ENCODE measurements at regions not wholly inside any gene's neighbourhood (a gene's known extent, or its start where the extent isn't known, plus 50 kb on each side); places are given as distances from the start of the nearest gene placed in this dataset.

DNA sequence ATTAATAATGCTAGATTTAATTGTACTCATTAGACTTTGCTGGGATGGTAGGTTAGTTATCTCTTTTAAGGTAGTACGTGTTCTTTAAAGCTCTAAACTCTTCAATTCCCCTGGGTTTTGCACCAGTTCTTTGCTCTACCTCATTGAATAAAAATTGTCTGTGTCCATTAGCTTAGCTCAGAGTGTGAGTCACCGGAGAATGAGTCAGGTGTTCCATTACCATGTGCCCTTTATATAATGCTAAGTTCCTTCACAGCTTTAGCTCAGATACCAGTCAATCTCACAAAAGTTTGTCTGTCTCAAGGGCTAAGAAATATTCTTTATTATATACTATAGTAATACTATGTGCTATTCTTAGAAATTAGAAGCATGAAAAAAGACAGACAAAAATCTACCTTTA, 339.4 kb downstream of the PRELID2 start:
- FAIRE-seq (no peak), DNase-seq (ENCODE audit: insufficient read length, low spot score) (no peak)
- TF ChIP-seq, protein P1, sequence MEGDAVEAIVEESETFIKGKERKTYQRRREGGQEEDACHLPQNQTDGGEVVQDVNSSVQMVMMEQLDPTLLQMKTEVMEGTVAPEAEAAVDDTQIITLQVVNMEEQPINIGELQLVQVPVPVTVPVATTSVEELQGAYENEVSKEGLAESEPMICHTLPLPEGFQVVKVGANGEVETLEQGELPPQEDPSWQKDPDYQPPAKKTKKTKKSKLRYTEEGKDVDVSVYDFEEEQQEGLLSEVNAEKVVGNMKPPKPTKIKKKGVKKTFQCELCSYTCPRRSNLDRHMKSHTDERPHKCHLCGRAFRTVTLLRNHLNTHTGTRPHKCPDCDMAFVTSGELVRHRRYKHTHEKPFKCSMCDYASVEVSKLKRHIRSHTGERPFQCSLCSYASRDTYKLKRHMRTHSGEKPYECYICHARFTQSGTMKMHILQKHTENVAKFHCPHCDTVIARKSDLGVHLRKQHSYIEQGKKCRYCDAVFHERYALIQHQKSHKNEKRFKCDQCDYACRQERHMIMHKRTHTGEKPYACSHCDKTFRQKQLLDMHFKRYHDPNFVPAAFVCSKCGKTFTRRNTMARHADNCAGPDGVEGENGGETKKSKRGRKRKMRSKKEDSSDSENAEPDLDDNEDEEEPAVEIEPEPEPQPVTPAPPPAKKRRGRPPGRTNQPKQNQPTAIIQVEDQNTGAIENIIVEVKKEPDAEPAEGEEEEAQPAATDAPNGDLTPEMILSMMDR (IDR thresholded peaks at IDR 0.05; ENCODE audit: insufficient read depth, missing control alignments): no peak

DNA sequence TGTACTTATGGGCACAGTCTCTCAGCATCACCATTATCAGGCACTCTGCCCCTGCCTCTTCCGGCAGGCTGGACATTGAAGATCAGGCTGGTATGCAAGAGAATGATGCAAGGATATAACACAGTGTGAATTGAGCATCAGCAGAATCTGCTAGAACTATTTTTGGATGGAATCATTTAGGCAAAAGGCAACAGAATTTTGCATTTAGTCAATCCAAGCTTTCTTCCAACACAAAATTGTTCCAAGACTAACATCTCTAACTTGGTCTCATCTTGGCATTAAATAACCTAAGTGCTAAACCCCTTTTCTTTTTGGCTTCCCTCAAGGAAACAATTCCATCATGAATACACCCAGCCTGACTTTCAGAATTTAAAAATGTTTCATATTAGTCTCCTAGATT, 339.9 kb downstream of the PRELID2 start:
- FAIRE-seq (no peak), DNase-seq (ENCODE audit: insufficient read length, low spot score) (no peak)
- TF ChIP-seq, protein P1 (IDR thresholded peaks at IDR 0.05; ENCODE audit: insufficient read depth, missing control alignments): no peak

DNA sequence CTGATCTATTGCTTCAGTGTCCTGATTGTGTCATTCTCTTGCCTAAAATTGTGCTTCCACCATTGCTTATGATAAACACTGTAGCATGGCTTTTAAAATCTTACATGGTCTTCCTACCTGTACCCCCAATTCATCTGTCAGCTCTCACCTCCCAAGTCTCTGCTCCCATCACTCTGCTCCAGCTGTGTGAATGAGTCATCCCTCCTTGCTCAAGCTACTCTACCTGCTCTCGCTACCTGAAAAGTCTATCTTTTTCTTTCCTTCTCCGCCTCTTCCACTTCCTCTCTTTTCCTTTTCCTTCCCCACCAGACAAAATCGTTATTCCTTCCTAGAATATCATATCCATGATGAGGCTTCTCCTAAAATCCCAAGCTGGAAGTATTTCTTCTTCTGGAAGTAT, 341.7 kb downstream of the PRELID2 start:
- TF ChIP-seq, protein P1 (IDR thresholded peaks at IDR 0.05; ENCODE audit: insufficient read depth, missing control alignments): no peak
- DNase-seq (ENCODE audit: insufficient read length, low spot score) (no peak), FAIRE-seq (no peak)

DNA sequence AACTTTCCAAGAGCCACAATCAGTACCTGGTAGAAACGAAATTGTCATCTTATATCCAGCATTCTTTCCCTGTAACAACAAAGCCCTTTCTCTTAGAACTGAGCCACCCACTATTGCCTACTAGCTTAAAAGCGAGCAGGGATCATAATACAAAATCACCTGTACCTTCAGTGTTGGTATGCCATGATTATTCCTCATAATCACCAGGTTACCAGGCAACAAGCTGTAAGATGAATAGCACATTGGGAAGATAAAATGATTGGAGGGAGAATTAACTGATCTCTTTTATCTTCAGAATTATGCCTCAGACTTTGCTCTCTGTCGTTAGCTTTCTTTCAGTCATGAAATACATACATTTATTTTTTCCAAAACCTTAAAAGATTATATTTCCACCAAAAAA, 345.6 kb downstream of the PRELID2 start:
- FAIRE-seq (no peak), DNase-seq (ENCODE audit: insufficient read length, low spot score) (no peak)
- TF ChIP-seq, protein P1 (IDR thresholded peaks at IDR 0.05; ENCODE audit: insufficient read depth, missing control alignments): no peak

DNA sequence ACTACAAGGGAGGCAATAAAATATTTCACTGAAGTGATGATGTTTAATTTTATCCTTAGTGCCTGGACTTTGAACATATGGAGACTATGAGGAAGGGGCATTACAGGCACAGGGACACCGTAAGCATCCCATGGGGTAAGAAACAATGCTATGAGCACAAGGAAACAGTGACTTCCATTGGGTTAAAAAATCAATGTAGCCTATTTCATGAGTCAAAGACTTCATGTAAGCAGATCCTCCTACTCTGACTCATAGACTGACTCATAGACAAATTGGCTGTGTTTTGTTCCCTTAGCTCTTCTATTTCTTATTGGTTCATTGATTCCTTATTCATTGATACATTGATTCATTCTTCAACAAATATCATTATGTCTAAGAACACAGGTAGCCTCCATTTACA, 351.0 kb downstream of the PRELID2 start:
- no peak for FAIRE-seq
- TF ChIP-seq, protein P1 (IDR thresholded peaks at IDR 0.05; ENCODE audit: insufficient read depth, missing control alignments): no peak
- DNase-seq (ENCODE audit: insufficient read length, low spot score): no peak

DNA sequence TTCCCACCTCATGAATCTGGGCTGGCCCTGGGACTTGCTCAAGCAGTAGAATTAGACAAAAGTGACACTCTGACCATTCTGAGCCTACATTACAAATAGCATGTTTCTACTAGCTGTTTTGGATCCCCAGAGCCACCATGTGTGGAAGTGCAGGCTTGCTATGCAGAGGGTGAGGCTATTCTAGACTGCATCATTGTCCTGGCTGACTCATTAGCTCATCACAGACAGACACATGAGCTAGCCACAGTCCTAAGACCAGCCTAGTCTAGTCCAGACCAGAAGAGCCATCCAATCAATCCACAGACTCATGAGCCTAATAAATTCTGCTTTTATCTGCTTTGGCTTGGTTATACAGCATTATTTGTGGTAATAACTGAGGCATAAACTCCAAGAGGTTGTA, 351.9 kb downstream of the PRELID2 start:
- TF ChIP-seq, protein P1 (IDR thresholded peaks at IDR 0.05; ENCODE audit: insufficient read depth, missing control alignments): no peak
- FAIRE-seq: no peak
- no peak for DNase-seq (ENCODE audit: insufficient read length, low spot score)

DNA sequence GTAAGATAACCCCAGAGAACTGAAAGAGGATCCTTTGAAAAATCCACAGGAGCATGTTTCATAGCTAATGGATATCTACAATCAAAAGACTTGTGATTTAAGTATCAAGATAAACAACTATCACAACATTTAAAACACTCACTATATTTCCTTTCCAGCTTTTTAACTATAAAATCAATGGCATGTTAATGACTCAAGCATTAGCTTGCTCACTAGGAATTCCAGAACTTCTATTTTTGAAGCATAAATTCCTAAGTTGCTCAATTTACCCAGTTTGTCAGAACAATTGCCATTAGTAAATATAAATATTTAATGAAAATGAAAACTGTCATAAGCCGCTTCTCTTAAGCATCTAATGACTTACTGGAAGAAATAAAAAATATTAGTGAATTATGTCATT, 355.3 kb downstream of the PRELID2 start:
- FAIRE-seq (no peak), DNase-seq (ENCODE audit: insufficient read length, low spot score) (no peak)
- TF ChIP-seq, protein P1 (IDR thresholded peaks at IDR 0.05; ENCODE audit: insufficient read depth, missing control alignments): no peak
